ENCODE measurements at regions not wholly inside any gene's neighbourhood (a gene's known extent, or its start where the extent isn't known, plus 50 kb on each side); places are given as distances from the start of the nearest gene placed in this dataset.

DNA sequence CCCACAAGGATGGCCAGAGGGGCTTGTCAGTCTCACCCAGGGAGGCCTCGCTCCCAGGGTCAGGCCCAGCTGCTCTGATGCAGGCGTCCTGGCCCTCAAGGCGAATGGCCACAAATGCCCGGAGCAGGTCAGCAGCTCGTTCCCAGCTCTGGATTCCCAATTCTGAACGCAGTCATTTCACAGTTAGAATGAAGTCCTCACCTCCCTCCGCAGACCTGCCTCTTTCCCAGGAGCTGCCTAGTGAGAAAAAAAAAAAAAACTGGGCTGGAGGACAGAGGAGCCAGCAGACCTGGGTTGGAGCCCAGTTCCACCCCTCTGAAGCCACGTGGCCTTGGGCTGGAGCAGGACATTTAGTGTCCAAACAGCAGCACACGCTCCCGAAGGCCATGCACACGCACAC is 62.2 kb upstream of the DIO3 start:
- TF ChIP-seq, protein P1, sequence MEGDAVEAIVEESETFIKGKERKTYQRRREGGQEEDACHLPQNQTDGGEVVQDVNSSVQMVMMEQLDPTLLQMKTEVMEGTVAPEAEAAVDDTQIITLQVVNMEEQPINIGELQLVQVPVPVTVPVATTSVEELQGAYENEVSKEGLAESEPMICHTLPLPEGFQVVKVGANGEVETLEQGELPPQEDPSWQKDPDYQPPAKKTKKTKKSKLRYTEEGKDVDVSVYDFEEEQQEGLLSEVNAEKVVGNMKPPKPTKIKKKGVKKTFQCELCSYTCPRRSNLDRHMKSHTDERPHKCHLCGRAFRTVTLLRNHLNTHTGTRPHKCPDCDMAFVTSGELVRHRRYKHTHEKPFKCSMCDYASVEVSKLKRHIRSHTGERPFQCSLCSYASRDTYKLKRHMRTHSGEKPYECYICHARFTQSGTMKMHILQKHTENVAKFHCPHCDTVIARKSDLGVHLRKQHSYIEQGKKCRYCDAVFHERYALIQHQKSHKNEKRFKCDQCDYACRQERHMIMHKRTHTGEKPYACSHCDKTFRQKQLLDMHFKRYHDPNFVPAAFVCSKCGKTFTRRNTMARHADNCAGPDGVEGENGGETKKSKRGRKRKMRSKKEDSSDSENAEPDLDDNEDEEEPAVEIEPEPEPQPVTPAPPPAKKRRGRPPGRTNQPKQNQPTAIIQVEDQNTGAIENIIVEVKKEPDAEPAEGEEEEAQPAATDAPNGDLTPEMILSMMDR (conservative IDR thresholded peaks at IDR 0.05; ENCODE audit: low read depth, low read length) = no peak
- no peak for TF ChIP-seq POLR2A (IDR thresholded peaks at IDR 0.05; ENCODE audit: low read depth, low read length)
- TF ChIP-seq FOS (IDR thresholded peaks at IDR 0.05; ENCODE audit: low read depth, low read length) = no peak
